ENCODE measurements at regions not wholly inside any gene's neighbourhood (a gene's known extent, or its start where the extent isn't known, plus 50 kb on each side); places are given as distances from the start of the nearest gene placed in this dataset.

GRCh38 chr2:8229546-8229986, 452.3 kb upstream of the ID2 start:
- 6% methylated on average over 10 of the region's 10 CpGs for WGBS
- Histone ChIP-seq H3K9me3 (ENCODE audit: control insufficient read depth in 2 of 2, insufficient read depth in 1 of 2, low read length in 1 of 2) (no peaks in the 10 kb centered on the region), H3K4me3 (ENCODE audit: low read length in 2 of 2) (no peak overlapping the region), H3K36me3 (ENCODE audit: control insufficient read depth in 2 of 2, insufficient read depth in 2 of 2, low read length in 1 of 2) (no peaks in the 10 kb centered on the region), H3K27me3 (ENCODE audit: control insufficient read depth in 2 of 2, insufficient read depth in 1 of 2, low read length in 1 of 2) (no peaks in the 10 kb centered on the region), H3K27ac (ENCODE audit: low read depth in 1 of 2, low read length in 1 of 2) (peak overlapping the region; percentile 25 to 63), H3K4me1 (ENCODE audit: control insufficient read depth in 2 of 2, insufficient read depth in 2 of 2, low read length in 2 of 2) (peaks cover 12 to 18% of the 10 kb centered on the region in 2 donors)
- peak; percentile 65 to 95 (median 85) for DNase-seq (ENCODE audit: low read depth in 6 of 9, low spot score in 9 of 9)

GRCh38 chr2:8230466-8230865, 451.4 kb upstream of the ID2 start:
- DNase-seq (ENCODE audit: low read depth in 6 of 9, low spot score in 9 of 9): no peak
- Histone ChIP-seq H3K4me3 (ENCODE audit: low read length in 2 of 2) (no peak overlapping the region), H3K27ac (ENCODE audit: low read depth in 1 of 2, low read length in 1 of 2) (no peak overlapping the region), H3K36me3 (ENCODE audit: control insufficient read depth in 2 of 2, insufficient read depth in 2 of 2, low read length in 1 of 2) (no peaks in the 10 kb centered on the region), H3K27me3 (ENCODE audit: control insufficient read depth in 2 of 2, insufficient read depth in 1 of 2, low read length in 1 of 2) (no peaks in the 10 kb centered on the region), H3K4me1 (ENCODE audit: control insufficient read depth in 2 of 2, insufficient read depth in 2 of 2, low read length in 2 of 2) (peaks cover 21 to 27% of the 10 kb centered on the region in 2 donors), H3K9me3 (ENCODE audit: control insufficient read depth in 2 of 2, insufficient read depth in 1 of 2, low read length in 1 of 2) (no peaks in the 10 kb centered on the region)
- WGBS: 91% methylated on average over 1 of the region's 1 CpG

GRCh38 chr2:8231902-8232301, 450.0 kb upstream of the ID2 start:
- no peak for DNase-seq (ENCODE audit: low read depth in 6 of 9, low spot score in 9 of 9)
- WGBS: 97% methylated on average over 3 of the region's 3 CpGs
- H3K4me1 ChIP-seq (ENCODE audit: control insufficient read depth in 2 of 2, insufficient read depth in 2 of 2, low read length in 2 of 2): peaks cover 22 to 32% of the 10 kb centered on the region in 2 donors
- no peak overlapping the region for H3K27ac ChIP-seq (ENCODE audit: low read depth in 1 of 2, low read length in 1 of 2)
- H3K4me3 ChIP-seq (ENCODE audit: low read length in 2 of 2): no peak overlapping the region
- no peaks in the 10 kb centered on the region for H3K27me3 ChIP-seq (ENCODE audit: control insufficient read depth in 2 of 2, insufficient read depth in 1 of 2, low read length in 1 of 2)
- no peaks in the 10 kb centered on the region for H3K36me3 ChIP-seq (ENCODE audit: control insufficient read depth in 2 of 2, insufficient read depth in 2 of 2, low read length in 1 of 2)
- H3K9me3 ChIP-seq (ENCODE audit: control insufficient read depth in 2 of 2, insufficient read depth in 1 of 2, low read length in 1 of 2): no peaks in the 10 kb centered on the region

- peaks cover 22 to 32% of the 10 kb centered on the region in 2 donors for H3K4me1 ChIP-seq (ENCODE audit: control insufficient read depth in 2 of 2, insufficient read depth in 2 of 2, low read length in 2 of 2)
- H3K27ac ChIP-seq (ENCODE audit: low read depth in 1 of 2, low read length in 1 of 2): no peak overlapping the region
- no peak overlapping the region for H3K4me3 ChIP-seq (ENCODE audit: low read length in 2 of 2)
- H3K9me3 ChIP-seq (ENCODE audit: control insufficient read depth in 2 of 2, insufficient read depth in 1 of 2, low read length in 1 of 2): no peaks in the 10 kb centered on the region
- H3K36me3 ChIP-seq (ENCODE audit: control insufficient read depth in 2 of 2, insufficient read depth in 2 of 2, low read length in 1 of 2): no peaks in the 10 kb centered on the region
- DNase-seq (ENCODE audit: low read depth in 6 of 9, low spot score in 9 of 9): no peak
- no peaks in the 10 kb centered on the region for H3K27me3 ChIP-seq (ENCODE audit: control insufficient read depth in 2 of 2, insufficient read depth in 1 of 2, low read length in 1 of 2)
- WGBS: 92% methylated on average over 1 of the region's 1 CpG
These were observed 449.0 kb upstream of the ID2 start for GRCh38 chr2:8232871-8233270.

- Histone ChIP-seq H3K4me1 (ENCODE audit: control insufficient read depth in 2 of 2, insufficient read depth in 2 of 2, low read length in 2 of 2) (peaks cover 22 to 32% of the 10 kb centered on the region in 2 donors), H3K9me3 (ENCODE audit: control insufficient read depth in 2 of 2, insufficient read depth in 1 of 2, low read length in 1 of 2) (no peaks in the 10 kb centered on the region), H3K4me3 (ENCODE audit: low read length in 2 of 2) (no peak overlapping the region), H3K27ac (ENCODE audit: low read depth in 1 of 2, low read length in 1 of 2) (no peak overlapping the region), H3K36me3 (ENCODE audit: control insufficient read depth in 2 of 2, insufficient read depth in 2 of 2, low read length in 1 of 2) (no peaks in the 10 kb centered on the region), H3K27me3 (ENCODE audit: control insufficient read depth in 2 of 2, insufficient read depth in 1 of 2, low read length in 1 of 2) (no peaks in the 10 kb centered on the region)
- DNase-seq (ENCODE audit: low read depth in 6 of 9, low spot score in 9 of 9): peak in 1 of 9 donors; percentile 54
- 81% methylated on average over 3 of the region's 3 CpGs for WGBS
These were observed 447.6 kb upstream of the ID2 start for GRCh38 chr2:8234253-8234652.

GRCh38 chr2:8234757-8235374, 447.0 kb upstream of the ID2 start:
- Histone ChIP-seq H3K27me3 (ENCODE audit: control insufficient read depth in 2 of 2, insufficient read depth in 1 of 2, low read length in 1 of 2) (no peaks in the 10 kb centered on the region), H3K4me3 (ENCODE audit: low read length in 2 of 2) (no peak overlapping the region), H3K36me3 (ENCODE audit: control insufficient read depth in 2 of 2, insufficient read depth in 2 of 2, low read length in 1 of 2) (no peaks in the 10 kb centered on the region), H3K9me3 (ENCODE audit: control insufficient read depth in 2 of 2, insufficient read depth in 1 of 2, low read length in 1 of 2) (no peaks in the 10 kb centered on the region), H3K27ac (ENCODE audit: low read depth in 1 of 2, low read length in 1 of 2) (peak overlapping the region in 1 of 2 donors; percentile 48), H3K4me1 (ENCODE audit: control insufficient read depth in 2 of 2, insufficient read depth in 2 of 2, low read length in 2 of 2) (peaks cover 18 to 27% of the 10 kb centered on the region in 2 donors)
- DNase-seq (ENCODE audit: low read depth in 6 of 9, low spot score in 9 of 9): peak in 4 of 9 donors; percentile 36 to 70 (median 46)
- WGBS: 17% methylated on average over 13 of the region's 13 CpGs

- Histone ChIP-seq H3K4me1 (ENCODE audit: control insufficient read depth in 2 of 2, insufficient read depth in 2 of 2, low read length in 2 of 2) (peaks cover 16 to 23% of the 10 kb centered on the region in 2 donors), H3K4me3 (ENCODE audit: low read length in 2 of 2) (no peak overlapping the region), H3K27me3 (ENCODE audit: control insufficient read depth in 2 of 2, insufficient read depth in 1 of 2, low read length in 1 of 2) (no peaks in the 10 kb centered on the region), H3K9me3 (ENCODE audit: control insufficient read depth in 2 of 2, insufficient read depth in 1 of 2, low read length in 1 of 2) (no peaks in the 10 kb centered on the region), H3K36me3 (ENCODE audit: control insufficient read depth in 2 of 2, insufficient read depth in 2 of 2, low read length in 1 of 2) (no peaks in the 10 kb centered on the region), H3K27ac (ENCODE audit: low read depth in 1 of 2, low read length in 1 of 2) (no peak overlapping the region)
- no peak for DNase-seq (ENCODE audit: low read depth in 6 of 9, low spot score in 9 of 9)
- 100% methylated on average over 1 of the region's 1 CpG for WGBS
These were observed 446.4 kb upstream of the ID2 start for GRCh38 chr2:8235419-8235818.

GRCh38 chr2:8236391-8236790, 445.5 kb upstream of the ID2 start:
- DNase-seq (ENCODE audit: low read depth in 6 of 9, low spot score in 9 of 9): no peak
- H3K9me3 ChIP-seq (ENCODE audit: control insufficient read depth in 2 of 2, insufficient read depth in 1 of 2, low read length in 1 of 2): no peaks in the 10 kb centered on the region

GRCh38 chr2:8238521-8239230, 443.2 kb upstream of the ID2 start:
- H3K4me1 ChIP-seq (ENCODE audit: control insufficient read depth in 2 of 2, insufficient read depth in 2 of 2, low read length in 2 of 2): peaks cover 16 to 21% of the 10 kb centered on the region in 2 donors
- H3K27ac ChIP-seq (ENCODE audit: low read depth in 1 of 2, low read length in 1 of 2): no peak overlapping the region
- no peaks in the 10 kb centered on the region for H3K27me3 ChIP-seq (ENCODE audit: control insufficient read depth in 2 of 2, insufficient read depth in 1 of 2, low read length in 1 of 2)
- H3K4me3 ChIP-seq (ENCODE audit: low read length in 2 of 2): no peak overlapping the region
- DNase-seq (ENCODE audit: low read depth in 6 of 9, low spot score in 9 of 9): no peak
- peaks cover under 1 to 5% of the 10 kb centered on the region in 2 donors for H3K9me3 ChIP-seq (ENCODE audit: control insufficient read depth in 2 of 2, insufficient read depth in 1 of 2, low read length in 1 of 2)
- WGBS: 22% methylated on average over 8 of the region's 8 CpGs
- no peaks in the 10 kb centered on the region for H3K36me3 ChIP-seq (ENCODE audit: control insufficient read depth in 2 of 2, insufficient read depth in 2 of 2, low read length in 1 of 2)

More at GRCh38 chr2:8236391-8236790, 445.5 kb upstream of the ID2 start:
- no peak overlapping the region for H3K27ac ChIP-seq (ENCODE audit: low read depth in 1 of 2, low read length in 1 of 2)
- no peaks in the 10 kb centered on the region for H3K27me3 ChIP-seq (ENCODE audit: control insufficient read depth in 2 of 2, insufficient read depth in 1 of 2, low read length in 1 of 2)
- over 99% methylated on average over 2 of the region's 2 CpGs for WGBS
- no peaks in the 10 kb centered on the region for H3K36me3 ChIP-seq (ENCODE audit: control insufficient read depth in 2 of 2, insufficient read depth in 2 of 2, low read length in 1 of 2)
- no peak overlapping the region for H3K4me3 ChIP-seq (ENCODE audit: low read length in 2 of 2)
- H3K4me1 ChIP-seq (ENCODE audit: control insufficient read depth in 2 of 2, insufficient read depth in 2 of 2, low read length in 2 of 2): peaks cover 16 to 21% of the 10 kb centered on the region in 2 donors
